HG03520 (cell line): ENCODE measurements at regions not wholly inside any gene's neighbourhood (a gene's known extent, or its start where the extent isn't known, plus 50 kb on each side); places are given as distances from the start of the nearest gene placed in this dataset.
"Not testable (repeated sequence)": the region's sequence is repeated elsewhere in the genome, so short reads cannot be mapped to it uniquely, and the experiment has no call there.

ENCODE experiments used
- ATAC-seq: cut with Tn5 transposase; IDR thresholded peaks from one replicate; pipeline ENCODE4 v1.9.1; 2021; ENCODE audit warnings: mild to moderate bottlenecking, moderate library complexity; ENCODE audit not compliant: unreplicated experiment

DNA sequence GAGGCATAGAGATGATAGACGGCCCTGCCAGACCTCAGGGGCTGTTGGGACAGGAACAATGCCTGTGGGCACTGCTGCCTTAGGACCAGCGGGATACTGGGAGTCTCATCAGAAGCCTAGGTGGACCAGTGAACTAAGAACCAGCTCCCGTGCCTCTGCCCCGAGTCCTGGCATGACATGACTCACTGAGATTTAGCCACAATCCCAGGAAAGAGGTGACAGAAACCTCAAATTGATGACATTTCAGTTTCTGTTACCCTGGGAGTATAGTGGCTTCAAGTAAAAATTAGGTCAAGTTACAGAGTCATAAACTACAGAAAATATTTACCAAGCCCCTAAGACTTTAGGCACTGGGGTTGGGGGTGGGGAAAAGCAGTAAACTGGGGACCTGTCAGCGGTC, 74.6 kb upstream of the GADD45A start:
- ATAC-seq = no peak

DNA sequence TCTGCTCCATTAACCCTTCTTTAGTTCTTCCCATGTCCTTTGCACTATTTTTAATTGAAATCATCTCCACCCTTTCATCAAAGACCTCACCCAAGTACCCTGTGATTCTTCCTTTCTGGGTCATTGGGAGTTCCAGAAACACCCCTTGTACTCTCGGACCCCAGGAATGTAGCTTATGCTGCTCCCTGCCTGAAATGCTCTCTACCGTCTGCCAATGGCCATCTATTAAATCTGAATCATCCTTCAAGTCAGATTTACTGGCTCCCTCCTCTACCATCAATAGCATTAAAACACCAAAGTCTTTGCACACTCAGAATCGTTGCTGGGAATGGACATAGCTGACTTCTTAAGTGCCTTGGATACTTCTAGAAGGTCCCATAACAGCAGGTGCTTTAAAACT, 73.2 kb upstream of the GADD45A start:
- ATAC-seq = no peak

DNA sequence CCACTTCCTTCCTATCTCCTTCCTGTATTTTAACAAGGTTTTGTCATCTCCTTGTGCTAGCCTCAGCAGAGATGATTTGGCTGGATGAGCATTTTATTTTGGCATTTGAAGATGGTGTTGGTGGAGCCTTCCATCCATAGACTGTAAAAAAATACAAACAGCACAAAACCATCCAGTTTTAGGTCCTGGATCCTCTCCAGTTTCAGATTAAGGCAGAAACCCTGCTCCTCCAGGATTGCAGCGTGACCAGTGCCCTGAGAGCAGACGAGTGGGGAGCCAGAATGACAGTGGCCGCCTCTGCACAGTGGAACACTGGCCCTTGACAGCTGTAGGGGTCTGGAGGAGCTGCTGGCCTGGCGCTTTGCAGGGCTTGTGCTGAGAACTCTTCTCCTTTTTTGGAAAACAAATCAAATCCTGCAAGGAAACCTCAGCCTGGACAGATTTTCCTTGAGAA, 72.2 kb upstream of the GADD45A start:
- no peak for ATAC-seq

DNA sequence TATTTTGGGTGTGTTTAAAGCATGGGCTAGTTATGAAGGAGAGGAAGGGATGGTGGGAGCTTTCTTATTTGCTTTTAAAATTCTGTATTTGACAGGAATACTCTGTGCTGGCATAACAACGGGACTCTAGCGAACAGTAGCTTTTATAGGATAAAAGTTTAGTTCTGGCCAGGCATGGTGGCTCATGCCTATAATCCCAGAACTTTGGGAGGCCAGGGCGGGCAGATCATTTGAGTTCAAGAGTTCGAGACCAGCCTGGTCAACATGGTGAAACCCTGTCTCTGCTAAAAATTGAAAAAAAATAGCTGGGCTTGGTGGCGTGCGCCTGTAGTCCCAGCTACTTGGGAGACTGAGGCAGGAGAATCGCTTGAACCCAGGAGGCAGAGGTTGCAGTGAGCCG, 71.5 kb upstream of the GADD45A start:
- ATAC-seq = not testable (repeated sequence)

DNA sequence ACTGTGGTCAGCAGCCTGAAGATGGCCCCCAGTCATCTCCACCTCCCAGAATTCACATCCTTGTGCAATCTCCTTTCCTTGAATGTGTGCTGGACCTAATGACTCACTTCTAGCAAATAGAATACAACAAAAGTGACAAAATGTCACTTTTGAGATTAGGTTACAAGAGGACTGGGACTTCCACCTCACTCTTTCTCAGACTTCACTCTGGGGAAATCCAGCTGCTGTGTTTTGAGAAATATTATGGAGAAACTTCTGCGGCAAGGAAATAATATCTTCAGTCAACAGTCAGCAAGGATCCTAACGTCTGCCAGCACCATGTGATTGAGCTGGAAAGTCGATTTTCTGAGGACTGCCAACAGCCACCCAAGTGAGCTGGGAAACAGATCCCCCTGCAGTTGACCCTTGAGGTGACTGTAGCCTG, 70.5 kb upstream of the GADD45A start:
- no peak for ATAC-seq

DNA sequence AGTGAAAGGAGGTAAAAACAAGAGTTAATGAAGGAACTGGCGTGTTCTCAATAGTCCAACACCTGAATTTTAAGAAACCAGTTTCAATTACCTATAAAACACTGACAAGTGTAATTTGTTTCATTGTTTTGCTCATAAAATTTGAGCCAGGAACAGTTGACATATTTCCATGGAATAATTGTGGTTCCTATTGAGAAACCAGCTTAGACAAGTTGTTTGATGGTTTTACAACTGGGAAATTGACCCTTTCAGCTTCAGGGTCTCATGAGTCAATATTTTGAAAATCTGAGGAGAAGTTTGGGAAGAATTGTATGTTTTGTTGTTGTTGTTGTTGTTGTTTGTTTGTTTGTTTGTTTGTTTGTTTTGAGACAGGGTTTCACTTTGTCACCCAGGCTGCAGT, 69.1 kb upstream of the GADD45A start:
- no peak for ATAC-seq

DNA sequence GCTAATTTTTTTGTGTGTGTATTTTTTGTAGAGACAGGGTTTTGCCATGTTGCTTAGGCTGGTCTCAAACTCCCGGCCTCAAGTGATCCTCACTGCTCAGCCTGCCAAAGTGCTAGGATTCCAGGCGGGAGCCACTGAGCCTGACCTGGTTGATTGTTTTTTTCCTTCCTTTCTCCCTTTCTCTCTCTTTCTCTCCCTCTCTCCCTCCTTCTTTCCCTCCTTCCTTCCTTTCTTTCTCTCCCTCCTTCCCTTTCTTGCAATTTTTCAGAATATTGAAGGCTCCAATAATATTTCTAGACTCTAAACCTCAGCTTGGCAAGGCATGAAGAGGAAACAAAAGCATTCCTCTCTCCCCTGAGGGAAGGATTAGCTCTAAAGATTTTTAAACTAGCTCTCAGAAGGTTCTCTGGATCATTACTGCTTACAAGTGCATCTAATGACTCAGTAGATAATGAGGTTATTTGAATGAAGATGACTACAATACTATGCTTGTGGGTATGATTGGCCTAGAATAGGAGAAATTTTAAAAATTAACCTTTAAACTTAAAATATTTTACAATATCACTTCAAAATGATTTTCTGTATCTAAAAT, 68.5 kb upstream of the GADD45A start:
- no peak for ATAC-seq

DNA sequence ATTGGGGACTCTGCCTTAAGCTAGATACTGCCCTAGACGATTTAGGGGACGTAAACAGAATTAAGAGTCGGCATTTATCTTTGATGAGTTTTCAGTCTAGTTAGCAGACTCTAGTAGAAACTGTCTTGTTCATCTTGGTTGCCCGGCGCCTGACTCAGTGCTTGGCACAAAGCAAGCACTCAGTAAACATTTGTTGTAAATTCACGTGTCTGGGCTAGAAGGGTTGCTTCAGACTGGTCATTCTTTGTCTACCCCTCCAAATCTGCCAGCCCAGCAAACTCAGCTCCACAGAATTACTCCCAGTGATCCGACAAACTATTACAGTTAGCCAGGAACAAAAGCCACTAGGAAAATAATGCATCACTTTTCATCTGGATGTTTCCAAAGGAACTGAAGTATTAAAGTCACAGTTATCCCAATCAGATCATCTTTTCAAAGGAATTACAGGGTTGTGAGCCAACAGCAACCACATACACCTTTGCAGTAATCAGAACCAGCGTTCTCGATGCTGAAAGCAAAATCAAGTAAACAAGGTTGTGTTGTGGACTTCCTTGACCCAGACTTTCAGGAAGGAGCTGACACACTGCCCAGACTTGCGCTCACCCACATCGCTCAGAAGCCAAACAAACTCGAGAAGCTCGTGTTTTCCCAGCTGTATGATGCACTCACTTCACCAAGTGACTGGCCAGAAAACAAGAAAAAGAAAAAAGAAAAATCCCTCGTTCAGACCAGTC, 66.5 kb upstream of the GADD45A start:
- ATAC-seq = no peak

DNA sequence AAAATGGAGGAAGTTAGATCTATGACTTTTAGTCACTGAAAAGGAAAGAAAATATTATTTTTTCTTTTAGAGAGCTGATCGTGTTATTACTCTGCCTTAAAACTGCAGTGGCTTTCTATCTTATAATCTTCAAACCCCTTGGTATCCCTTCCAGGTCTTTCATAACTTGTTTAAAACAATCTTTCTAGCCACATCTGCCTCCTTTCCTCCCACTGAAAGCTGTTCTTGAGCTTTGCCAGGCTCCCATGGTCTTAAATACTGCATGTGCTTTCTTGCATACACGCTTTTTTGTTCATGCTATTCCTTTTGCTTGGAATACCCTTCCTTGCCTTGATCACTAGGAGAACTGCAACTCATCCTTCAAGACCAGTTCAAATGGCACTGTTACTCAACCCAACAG, 65.9 kb upstream of the GADD45A start:
- ATAC-seq = no peak

DNA sequence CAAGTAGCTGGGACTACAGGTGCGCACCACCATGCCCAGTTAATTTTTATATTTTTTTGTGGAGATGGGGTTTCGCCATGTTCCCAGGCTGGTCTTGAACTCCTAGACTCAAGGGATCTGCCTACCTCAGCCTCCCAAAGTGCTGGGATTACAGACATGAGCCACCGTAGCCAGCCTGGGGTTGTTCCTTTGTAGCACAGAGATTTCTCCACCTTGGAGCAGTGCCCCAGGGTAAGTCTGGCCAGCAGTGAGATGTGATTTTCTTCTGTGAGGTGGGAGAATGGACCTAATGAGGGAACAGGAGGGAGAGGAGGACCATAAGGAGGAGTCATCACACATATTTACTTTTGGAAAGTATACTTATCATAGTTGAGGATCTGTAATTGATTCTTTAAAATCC, 61.1 kb upstream of the GADD45A start:
- no peak for ATAC-seq

DNA sequence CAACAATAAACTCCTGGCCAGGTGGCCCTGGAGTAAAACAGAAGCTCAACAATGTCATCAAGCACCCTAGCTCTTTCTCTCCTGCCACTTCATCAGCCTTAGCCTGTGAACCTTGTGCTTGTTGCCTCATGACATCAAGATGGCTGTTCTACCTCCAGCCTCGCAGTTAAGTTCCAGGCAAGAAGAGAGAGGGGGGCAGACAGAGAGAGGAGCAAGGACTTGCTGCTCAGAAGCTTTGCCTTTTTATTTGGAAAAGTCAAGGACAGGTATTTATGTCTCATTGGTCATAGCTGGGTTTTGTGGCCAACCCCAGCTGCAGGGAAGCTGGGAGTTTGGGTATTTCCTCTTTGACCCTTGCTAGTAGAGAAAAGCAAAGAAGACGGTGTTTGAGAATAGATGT, 60.3 kb upstream of the GADD45A start:
- ATAC-seq = no peak

DNA sequence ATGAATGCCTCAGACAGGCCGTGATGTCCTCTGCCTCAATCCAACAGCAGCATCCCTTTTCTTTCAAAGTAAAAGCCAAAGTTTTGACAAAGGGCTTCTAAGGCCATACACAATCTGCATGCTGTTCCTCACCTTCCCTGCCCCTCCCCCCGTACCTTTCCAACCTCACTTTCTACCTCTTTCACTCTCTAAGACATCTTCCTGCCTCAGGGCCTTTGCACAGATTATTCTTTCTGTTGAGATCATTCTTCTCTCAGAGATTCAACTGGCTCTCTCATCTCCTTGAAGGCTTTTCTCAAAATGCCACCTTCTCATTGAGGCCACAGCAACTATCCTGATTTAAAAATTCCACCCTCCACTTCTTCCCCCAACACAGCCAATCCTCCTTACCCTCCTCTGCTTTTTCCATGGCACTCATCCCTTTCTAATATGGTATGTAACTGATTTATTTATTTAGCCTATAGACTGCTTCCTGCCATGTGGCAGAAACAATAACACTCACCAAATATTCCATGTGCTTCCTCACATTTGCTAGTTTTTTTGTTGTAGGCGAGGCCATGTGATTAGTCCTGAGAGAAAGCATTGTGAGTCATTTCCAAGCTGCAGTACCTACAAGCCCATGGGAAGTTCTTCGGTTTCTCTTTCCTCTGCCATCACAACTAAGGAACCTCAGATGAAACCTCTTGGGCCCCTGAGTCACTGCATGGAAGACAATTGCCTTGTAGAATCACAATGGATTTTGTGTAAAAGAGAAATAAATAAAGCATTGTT, 58.7 kb upstream of the GADD45A start:
- no peak for ATAC-seq

DNA sequence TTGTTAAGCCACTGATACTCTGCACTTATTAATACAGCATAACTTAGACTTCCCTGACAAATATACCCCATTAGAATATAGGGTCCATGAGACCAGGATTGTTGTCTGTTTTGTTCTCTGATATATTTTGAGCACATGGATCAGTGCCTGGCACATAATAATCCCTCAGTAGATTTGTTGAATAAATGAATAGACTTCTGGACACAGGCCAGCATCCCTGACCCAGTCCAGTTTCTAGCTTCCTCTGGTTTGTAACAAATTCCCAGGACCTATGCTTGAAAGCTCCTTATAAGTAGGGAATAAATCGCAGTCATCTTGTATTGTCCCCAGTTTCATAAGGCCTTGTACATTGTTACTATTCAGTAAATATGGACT, 58.2 kb upstream of the GADD45A start:
- ATAC-seq = no peak

DNA sequence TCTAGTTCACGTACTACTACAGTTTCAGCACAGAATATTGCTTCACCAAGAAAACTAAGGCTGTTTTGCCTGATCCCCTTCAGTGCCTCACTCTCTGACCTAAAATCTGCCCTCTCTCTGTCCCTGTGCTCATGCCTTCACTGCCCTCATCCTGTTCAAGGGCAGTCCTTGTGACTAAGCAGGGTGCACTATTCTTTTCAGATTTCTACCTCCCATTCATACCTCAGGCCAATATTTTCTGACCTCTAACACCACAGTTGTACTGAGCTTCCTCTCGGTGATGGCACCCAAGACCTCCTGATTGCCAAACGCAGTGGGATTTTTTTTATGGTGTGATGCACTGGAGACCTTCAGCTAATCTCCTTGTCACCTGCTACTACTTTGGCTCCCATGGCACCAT, 57.7 kb upstream of the GADD45A start:
- ATAC-seq = no peak

DNA sequence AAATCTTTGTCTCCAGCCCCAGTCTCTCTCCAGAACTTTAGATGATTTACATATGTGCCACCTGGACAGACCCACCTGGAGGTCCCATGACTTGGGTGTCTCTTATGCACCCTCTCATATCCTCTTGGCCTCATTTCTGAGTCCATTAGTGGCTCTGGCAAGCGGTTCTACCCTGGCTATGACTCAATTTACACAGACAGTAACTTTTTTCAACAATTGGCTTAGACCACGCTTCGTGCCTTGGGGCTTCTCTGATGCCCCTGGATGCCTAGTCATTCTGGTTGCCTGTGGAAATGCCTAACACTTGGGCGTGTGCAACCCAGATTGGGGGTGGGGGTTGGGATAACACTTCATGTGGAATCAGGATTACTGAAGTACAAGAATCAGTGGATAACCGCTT, 57.1 kb upstream of the GADD45A start:
- ATAC-seq = no peak

DNA sequence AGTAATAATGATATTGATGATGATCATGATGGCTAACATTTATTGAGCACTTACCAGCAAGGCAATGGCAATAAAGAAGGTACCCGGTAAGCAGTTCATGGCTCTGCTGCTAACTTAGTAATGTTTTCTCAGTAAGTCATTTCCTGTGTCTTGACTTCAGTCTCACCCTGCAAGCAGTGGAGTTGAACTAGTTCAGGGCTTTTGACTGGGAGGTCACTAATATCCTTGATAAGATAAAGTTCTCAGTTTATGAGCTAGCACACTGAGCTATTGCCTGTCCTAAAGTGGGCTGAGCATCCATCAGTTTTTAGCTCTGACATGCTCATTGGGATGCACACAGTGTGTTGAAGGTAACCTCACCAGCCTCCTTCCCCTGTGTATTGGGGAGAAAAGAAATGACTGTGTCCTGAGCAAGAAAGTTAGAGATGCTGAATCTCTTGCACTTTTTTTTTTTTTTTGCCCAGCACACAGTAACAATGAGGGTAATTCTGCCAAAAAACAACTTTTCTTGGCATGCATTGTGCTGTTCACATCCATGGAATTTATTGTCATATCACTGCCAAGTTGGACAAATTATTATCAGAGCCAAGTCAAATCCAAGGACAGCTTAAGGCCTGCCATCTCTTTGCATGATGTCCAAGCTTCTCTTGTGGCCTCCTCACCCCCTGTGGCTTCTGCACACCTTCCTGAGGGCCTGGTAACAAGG, 55.5 kb upstream of the GADD45A start:
- ATAC-seq = no peak

DNA sequence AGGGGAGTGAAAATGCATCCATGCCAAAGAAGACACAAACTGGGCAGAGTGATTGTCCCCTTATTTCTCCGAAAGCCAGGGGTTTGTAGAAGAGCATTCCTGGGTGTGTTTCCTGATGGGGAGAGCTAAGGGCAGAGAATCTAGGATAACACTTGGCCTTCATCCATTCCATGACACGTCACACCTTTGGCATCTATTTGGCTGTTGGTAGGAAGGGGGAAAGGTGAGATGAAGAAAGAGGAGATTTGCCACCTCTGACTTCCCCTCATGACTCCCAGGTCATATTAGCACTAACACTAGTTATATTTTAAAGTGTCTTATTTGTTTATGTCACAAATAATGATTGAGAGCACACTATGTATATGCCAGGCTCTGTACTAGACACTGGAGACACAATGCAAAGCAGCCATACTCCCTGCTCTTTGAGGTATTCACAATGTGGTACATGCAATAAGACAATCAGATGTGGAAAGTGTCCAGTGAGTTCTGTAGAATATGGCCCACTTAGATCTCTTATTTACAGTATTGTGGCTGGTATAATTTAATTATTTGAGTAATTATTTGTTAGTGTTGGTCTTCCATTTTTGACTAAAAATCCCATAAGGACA, 54.5 kb upstream of the GADD45A start:
- ATAC-seq = no peak

DNA sequence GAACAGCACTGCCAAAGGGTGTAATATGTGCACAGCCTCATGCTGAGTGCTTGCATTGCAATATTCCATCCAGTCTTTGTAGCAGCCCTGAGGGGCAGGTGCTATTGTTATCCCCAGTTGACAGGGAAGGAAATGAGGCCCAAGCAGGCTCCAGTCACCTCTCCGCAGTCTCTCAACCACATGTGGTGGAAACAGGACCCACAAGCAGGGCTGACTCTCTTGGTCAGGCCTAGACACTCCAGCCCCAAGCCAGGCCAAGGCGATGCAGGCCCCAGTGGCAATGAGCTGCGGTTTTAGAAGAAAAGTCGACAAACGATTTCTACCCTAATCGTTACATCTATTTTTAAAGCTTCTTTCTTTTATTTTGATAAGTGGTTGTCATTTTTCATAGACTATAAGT, 52.6 kb upstream of the GADD45A start:
- no peak for ATAC-seq

DNA sequence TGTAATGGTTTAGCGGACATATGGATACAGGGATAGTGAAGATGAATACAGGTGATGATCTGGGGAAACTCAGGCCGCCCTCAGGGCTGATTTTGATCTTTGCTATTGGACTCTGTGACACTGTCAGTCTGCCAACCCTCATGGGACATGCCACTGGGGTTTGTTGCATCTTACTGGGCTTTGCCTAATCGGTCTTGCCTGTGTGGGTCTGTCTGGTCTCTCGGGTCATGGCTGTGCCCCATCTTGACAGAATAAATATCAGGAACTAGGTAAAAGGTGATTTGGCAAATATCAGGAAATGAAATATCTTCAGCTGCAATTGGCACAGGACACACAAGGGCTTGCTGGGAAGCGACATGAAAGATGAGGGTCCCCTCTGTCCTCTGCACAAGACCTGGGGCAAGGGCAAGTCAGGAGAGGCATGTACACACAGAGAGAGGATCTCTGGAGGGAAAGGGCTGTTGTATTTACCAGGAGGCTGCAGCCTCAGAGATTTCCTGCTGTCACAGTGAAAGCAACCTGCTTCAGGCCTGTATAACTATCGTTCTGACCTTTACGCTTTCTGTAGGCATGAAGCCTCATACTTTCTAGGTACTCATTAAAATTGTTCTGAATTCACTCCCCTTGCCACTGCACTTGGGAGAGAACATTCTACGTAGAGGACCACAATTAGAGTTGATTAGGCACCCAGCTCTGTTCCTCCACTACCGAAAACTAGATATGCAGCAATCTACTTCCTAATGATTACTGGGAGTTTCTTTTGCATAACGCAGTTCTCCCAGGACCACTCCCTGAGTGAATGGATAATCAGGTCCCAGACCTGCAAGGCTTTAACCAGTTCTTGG, 52.0 kb upstream of the GADD45A start:
- ATAC-seq = no peak

DNA sequence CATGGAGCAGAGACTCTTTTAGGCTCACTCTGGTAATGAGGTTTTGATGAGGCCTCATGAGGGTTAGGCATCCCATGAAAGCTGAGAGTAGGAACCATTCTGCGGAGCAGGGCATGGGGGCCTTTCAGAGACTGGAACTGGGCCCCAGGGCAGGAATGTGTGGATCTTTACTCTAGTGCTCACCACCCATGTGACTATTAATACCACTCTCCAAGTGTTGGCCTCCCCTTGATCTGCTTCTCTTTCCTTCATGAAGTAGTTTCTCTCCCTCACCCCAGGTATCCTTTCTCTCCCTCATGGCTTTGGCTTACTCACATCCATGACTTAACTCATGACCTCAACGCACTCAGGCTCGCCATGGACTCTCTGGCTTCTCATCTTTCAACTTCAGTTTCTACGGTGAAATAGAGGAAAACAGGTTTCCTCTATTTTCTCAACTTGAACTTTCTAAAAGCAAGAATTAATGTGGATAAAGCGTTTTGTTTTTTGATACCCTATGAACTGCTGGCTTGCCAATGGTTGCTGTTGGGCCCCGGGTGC, 50.5 kb upstream of the GADD45A start:
- ATAC-seq = no peak
